HG03460 (cell line): ENCODE measurements at regions not wholly inside any gene's neighbourhood (a gene's known extent, or its start where the extent isn't known, plus 50 kb on each side); places are given as distances from the start of the nearest gene placed in this dataset.
A peak's percentile ranks its signal among the peaks of the same experiment; 100 is the strongest.

Experiments
- ATAC-seq: cut with Tn5 transposase; IDR thresholded peaks from one replicate; pipeline ENCODE4 v1.9.1; 2021; ENCODE audit not compliant: unreplicated experiment

- ATAC-seq: no peak
Observed at GRCh38 chr2:164030623-164031022, 294.8 kb upstream of the FIGN start.

- no peak for ATAC-seq
Observed at GRCh38 chr2:164028814-164029534, 293.2 kb upstream of the FIGN start.

- no peak for ATAC-seq
Observed at GRCh38 chr2:164024396-164024795, 288.6 kb upstream of the FIGN start.

DNA sequence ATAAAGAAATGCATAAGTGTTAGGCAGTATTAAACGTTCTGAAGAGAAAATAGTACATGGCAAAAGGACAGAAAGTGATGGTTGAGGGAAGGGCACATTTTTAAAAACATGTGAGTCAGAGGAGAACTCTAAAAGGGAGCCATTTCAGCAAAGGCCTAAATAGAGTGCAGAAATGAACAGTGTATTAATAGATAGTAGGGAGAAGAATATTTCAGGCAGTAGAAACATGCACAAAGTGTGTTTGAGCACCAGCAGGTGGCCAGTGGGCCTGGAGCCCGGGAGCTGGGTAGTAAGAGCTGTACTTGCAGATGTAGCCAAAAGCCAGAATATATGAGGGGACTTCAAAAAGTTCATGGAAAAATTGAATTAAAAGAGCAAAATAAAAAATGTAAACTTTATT is 288.1 kb upstream of the FIGN start:
- ATAC-seq: no peak

DNA sequence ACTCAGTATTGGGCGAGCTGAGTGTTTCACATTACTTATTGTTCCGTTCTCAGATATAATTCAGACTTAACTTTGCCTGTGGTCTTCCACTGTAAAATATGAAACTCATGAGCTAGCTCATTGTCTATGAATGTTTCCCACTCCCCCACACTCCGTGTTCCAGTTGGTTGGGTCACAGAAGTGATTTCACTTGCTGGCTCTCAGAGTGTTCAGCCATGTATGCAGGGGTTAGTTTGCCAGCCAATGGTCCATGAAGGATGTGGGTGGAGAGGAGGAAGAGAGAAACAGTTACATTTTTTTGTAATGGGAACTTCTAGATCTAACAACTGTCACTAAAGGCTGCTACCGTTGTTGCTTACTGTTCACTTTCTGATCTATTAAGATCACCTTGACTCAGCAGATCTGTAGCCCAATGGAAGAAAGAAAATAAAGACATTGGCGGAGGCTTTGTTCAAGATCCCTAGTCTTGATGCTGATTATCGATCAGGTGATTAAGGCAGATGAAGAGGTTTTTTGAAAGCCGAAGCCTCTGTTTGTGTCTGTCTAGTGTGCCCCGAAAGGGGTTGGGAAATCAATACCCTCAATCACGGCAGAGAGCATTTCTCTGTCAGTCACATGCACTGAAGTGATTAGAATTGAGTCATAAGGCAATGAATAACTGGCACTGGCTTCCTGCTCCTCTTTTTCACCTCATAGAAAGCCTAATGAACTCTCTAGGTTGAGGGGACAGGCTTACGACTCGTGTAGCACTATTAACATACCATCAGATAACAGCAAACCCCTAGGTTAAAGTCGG is 279.7 kb upstream of the FIGN start:
- peak; percentile 97 for ATAC-seq

- no peak for ATAC-seq
Observed at GRCh38 chr2:164014791-164015190, 279.0 kb upstream of the FIGN start.

DNA sequence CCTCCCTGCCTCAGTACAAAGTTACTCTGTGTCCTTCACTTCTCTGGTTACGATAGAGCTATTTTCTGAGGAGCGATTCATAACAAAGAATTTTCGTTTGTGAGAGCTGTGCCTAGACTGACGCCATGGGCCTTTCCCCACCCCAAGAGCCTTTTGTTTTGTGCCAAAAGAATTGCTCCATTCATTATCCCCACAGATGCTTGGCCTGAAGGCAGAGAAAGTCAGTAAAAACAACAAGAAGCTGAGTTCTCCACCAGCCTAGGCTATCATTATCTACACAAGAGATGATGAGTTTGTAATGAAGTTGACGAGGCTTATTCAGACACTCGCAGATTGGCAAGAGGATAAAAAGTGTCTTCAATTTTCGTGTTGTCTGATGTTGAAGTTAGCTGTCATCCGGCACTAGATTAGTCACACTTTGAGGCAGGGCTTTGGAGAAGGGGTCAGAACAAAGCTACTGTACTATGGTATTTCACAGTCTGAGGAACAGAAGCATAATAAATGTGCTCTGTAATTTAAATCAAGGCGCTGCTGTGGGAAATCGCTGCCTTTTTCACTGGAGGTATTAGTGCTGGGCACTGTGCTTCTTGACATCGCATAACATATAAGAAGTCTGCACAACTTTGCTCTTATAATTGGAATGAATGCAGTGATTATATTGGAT is 278.4 kb upstream of the FIGN start:
- no peak for ATAC-seq

DNA sequence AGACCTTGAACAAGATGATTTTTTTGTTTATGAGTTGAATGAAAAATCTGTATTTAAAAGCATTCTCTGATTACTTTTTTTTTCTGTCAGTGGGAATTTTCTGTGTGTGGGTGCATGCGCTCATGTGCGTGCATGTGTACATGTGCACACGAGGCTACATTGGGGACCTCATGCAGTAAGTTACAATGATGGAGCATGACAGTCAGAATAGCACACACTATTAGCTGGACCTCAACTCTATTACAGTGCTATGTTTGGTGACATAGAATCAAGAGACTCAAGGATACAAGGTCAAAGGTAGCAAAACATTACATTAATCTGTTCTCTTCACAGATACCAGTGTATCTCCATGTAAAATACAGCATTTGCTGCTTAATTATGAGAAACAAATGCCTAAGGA is 276.8 kb upstream of the FIGN start:
- no peak for ATAC-seq

DNA sequence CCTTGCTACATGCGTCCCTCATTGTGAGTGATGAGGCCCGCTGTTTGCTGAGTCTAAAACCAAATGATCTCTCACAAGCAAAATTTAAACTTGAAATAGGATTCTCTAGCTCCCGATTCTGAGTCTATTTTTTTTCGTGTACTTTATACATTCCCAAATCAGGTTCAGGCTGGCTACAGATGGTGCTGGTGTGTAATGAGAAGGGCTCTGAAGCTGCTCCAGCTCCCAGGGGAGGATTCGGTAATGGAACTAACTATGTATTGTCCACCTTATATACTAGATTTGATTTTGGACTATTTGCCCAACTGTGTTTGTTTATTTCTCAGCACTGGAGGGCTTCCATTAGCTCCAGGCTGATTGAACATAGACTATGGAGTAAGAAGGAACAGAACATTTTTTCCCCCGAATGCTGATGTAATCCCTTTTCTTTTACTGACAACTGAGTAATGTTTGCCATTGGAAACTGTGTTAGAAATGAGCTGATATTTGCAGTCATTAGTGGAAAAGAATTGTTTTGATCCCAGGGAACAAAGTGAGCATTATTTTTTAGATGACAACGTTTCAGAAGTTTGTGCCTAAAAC is 274.0 kb upstream of the FIGN start:
- ATAC-seq: no peak

DNA sequence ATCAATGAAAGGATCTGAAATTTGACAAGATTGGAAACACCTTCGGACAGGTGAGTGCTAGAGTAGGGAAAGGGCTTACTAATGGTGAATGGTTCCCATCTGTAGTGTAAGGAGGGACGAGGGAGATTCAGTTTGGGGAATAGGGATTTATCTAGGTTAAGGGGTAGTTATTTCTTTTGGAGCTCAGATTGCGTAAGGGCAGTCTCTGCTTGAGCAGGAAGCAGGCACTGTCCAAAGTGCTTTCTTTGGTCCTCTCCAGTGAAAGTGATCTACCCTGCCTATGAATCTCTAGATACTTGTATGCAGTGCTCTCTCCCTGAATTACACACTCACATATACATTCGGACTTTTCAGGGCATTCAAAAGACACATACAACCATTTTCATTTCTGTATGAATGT is 272.9 kb upstream of the FIGN start:
- ATAC-seq: no peak

DNA sequence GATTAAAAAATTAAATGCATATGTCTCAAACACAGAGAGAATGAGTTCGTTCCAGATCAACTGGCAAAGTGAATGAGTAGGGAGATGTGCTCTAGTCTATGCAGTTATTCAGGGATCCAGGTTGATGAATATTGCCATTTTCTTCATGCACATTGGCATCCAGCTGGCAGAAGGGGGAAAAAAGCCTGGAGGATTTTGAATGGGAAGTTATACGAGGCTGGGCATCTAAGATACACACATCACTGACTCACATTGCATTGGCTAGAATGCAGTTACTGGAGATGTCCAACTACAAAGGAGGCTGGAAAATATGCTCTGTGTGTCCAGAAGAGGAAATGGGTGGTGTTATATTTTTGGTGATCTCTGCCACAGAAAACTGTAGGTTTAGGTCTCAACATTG is 270.9 kb upstream of the FIGN start:
- no peak for ATAC-seq

DNA sequence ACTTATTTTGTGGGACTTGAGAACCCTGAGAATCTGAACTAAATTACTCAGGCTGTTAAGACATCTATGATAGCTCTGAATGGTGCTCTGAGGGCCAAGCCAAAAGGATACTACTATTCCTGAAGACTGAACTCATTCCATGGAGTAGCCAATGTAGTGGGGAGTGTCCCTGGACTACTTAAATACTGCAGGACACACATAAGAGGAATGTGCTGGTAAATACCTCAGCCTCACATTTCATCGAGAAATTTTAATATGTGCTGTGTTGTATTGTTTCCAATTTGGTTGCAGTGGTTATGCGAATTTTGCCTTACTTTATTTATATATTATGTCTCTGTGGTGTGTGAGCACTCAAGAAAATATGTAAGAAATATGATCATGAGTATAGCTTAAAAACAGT is 264.4 kb upstream of the FIGN start:
- ATAC-seq: no peak

DNA sequence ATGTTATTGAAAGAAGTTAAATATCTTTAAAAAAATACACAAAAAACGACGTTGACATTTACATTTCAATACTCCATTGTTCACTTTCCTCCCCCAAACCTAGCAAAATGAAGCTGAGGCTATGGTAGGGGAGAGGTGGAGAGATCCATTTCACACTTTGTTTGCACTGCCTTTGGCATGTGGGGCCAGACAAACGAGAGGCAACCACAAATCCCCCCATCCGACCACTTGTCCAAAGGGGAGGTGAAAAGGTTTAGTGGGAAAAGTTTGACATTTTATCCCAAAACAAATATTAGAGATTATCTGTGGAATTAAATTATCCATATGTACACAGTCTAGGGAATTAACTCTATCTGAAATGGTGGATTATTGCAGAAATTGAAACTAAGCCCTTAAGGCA is 261.7 kb upstream of the FIGN start:
- no peak for ATAC-seq

- ATAC-seq: no peak
Observed at GRCh38 chr2:163990541-163990940, 254.7 kb upstream of the FIGN start.

DNA sequence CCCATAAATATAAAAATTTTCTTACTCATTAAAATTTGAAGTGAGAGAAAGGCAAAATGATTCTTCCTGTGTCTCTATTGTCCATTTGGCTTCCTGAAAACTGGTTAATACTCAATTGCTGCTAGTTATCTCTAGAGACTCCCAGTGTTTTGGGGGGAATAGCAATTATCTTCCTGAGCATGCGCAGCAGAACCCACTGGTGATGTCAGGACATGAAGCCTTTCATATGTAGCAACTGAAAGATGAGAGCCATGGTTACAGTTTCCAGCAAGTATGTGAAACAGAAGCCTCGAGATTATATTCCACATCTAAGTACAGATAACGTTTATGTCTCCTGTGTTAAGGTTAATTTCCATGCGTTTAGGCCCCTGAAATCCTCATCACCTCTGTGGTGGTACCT is 254.3 kb upstream of the FIGN start:
- ATAC-seq: no peak

- no peak for ATAC-seq
Observed at GRCh38 chr2:163987175-163987940, 251.6 kb upstream of the FIGN start.

GRCh38 chr2:163984986-163985385 is 249.2 kb upstream of the FIGN start:
- ATAC-seq: no peak

GRCh38 chr2:163983911-163984310 is 248.1 kb upstream of the FIGN start:
- ATAC-seq: no peak

GRCh38 chr2:163982938-163983337 is 247.1 kb upstream of the FIGN start:
- ATAC-seq: no peak

DNA sequence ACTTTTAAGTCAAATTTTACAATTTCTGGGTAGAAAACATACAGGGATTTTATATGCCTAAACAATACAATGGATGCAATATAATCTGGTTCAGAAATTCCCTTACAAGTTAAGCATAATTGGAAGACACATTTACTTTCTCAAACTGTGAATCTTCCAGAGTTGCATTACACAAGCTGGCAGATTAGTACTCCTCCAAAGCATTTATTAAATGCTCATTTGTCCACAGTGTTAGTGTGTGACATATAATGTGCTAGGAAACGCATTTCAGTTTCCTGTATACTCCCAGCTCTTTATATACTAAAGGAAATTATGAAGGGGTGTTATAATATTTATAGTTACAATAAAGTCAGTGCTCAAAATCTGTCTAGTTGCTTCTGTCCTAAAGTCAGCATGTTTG is 239.0 kb upstream of the FIGN start:
- no peak for ATAC-seq
